ENCODE measurements at regions not wholly inside any gene's neighbourhood (a gene's known extent, or its start where the extent isn't known, plus 50 kb on each side); places are given as distances from the start of the nearest gene placed in this dataset.
"Not testable (repeated sequence)": the region's sequence is repeated elsewhere in the genome, so short reads cannot be mapped to it uniquely, and the experiment has no call there.

DNA sequence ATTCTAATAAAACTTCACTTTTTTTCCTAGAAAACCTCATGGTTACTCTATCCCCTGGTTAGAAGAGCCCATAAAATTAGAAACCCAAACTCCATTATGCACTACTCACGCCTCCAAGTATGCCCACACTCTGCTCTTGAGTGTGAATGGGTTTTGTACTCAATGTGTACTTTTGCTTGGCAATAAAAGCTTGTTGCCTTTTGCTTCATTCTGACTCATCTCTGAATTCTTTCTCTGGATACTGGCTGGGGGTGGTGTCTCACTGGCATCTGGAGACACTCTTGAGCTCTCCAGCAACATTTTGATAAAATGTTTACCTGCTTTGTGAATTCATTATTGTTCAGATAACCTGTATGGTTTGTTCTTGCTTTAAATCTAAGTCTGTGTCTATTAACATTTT lies 963.3 kb downstream of the TRAM1L1 start:
- DNase-seq, result no peak

GRCh38 chr4:116118221-116118620 lies 967.2 kb downstream of the TRAM1L1 start:
- no peak for DNase-seq

- DNase-seq, result not testable (repeated sequence)
Observed at GRCh38 chr4:116112861-116113260, 972.5 kb downstream of the TRAM1L1 start.

GRCh38 chr4:116110713-116111112 lies 974.7 kb downstream of the TRAM1L1 start:
- no peak for DNase-seq

DNA sequence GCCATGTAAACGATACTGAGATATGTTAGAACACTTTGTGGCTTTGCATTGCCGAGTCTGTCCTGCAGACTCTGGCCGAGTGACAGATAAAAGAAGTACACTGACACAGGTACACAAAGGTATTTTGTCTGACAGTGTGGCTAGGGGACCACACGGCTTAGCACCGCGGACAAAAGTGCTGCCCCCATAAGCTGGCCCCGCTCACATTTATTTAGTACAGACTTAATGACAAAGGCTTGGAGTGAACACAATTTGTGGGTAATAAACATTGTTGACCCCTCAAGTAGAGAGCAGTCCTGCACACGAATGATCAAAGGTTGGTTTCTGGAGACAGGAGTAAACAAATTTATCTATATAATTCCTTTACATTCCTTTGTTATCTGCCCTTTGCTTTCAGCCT lies 976.8 kb downstream of the TRAM1L1 start:
- DNase-seq, result no peak

DNA sequence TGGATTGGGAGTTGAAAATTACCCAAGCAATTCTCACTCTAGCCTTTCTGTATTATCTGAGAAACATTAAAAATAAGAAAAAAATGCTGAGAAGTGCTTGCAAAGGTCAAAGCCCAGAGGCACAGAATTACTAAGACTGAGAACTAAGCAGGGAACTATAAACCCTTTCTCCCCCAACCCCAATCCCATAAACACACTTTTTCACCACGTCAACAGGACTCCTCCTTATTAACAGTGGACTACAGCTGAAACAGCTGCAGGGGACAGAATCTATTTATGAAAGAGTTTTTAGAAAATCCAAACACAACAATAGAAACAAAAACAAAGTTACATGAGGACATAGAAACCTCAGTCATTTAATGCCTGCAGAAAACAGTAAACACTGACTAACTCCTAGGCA lies 984.1 kb downstream of the TRAM1L1 start:
- DNase-seq, result no peak

DNA sequence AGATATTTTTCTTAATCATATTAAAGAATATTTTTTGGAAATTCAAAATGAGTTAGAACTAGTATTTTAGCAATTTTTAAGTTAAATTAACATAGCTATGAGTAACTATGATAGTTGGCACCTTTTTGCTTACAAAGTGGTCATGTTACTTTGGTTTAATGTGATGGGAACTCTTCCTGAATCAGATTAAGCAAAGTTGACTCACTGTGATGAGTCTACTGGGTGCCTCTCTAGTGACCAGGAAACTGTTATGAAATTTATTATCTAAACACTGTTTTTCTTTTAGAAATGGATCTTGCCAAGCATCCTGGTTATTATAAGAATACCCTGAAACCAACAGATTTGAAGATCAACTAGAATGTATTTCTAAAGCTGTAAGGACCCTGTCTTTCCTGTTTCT lies 985.8 kb downstream of the TRAM1L1 start:
- no peak for DNase-seq

GRCh38 chr4:116097353-116097752 lies 983.9 kb upstream of the NDST4 start:
- DNase-seq, result not testable (repeated sequence)

DNA sequence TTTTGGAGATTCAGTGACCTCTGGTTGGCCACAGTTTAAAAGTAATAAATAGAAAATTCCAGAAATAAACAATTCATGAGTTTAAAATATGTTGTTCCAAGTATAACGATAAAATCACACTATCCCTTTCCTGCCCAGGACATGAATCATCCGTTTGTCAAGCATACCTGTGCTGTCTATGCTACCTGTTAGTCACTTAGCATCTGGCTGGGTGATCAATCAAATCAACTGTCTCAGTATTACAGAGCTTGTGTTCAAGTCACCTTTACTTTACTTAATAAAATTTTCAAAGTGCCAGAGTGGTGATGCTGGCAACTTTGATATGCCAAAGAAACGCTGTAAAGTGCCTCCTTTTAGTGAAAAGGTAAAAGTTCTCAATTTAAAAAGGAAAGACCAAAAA lies 979.5 kb upstream of the NDST4 start:
- no peak for DNase-seq

DNA sequence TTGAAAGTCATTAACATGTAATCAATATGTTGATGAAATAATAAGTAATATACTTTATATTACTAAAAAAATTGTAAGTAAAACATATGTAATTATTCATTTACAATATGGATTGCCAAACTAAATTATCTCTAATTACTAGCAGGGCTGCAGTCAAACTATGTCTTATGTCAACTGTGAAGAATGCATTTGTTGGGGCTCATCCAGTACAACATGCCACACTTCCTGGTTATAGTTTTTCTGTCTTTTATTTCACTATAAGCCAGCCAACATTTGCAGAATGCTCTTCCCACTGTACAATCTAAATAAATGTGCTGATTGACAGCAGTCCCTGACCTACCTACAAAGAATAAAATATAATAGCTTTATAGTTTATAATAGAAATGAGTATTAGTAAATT lies 975.4 kb upstream of the NDST4 start:
- DNase-seq, result no peak

DNA sequence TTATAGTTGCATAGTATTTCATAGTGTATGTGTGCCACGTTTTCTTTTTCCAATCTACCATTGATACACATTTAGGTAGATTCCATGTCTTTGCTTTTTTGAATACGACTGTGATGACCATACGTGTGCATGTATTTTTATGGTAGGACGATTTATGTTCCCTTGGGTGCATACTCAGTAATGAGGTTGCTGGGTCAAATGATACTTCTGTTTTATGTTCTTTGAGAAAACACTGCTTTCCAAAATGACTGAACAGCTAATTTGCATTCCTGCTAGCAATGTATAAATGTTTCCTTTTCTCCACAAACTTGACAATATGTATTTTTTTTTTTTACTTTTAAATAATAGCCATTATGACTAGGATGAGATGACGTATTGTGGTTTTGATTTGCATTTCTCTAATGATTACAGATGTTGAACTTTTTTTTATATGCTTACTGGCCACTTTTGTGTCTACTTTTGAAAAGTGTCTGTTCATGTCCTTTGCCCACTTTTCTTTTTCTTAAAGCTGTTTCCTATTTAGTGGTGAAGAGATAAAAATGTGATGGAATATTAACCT lies 969.5 kb upstream of the NDST4 start:
- no peak for DNase-seq

GRCh38 chr4:116073051-116073450 lies 959.6 kb upstream of the NDST4 start:
- DNase-seq, result no peak

DNA sequence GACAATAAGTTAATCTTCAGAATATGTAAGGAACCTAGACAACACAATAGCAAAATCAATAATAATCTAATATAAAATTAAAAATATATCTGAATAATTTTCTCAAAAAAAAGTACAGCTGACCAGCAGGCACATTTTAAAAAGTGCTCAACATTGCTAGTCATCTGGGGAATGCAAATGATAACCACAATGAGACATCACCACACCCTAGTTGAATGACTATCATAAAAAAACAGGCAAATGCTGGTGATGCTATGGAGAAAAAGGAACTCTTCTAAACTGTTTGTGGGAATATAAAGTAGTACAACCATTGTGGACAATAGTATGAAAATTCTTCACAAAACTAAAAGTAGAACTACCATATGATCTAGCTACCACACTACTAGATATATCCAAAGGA lies 956.9 kb upstream of the NDST4 start:
- DNase-seq, result no peak

DNA sequence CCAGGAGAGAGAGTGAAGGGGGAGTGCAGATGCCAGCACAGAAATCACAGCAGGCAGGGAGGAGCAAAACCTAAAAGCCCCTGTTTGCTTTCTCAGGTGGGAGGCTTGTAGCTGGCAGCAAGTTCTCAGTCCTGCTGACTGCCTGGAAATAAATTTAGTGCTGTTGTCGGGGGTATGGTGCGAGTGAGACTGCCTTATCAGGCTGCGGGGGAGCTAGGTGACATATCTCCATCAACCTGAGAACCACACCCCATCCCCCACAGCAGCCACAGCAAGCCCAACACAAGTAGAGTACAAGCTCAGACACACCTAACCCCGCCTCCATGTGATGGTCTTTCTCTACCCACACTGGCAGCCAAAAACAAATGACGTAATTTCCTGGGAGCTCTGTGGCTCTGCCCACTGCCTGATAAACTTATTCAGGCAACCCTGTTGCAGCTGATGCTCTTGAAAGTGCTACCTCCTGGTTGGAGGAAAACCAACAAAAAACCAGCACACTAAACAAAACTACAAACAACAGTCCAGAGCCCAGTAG lies 953.4 kb upstream of the NDST4 start:
- DNase-seq, result no peak

DNA sequence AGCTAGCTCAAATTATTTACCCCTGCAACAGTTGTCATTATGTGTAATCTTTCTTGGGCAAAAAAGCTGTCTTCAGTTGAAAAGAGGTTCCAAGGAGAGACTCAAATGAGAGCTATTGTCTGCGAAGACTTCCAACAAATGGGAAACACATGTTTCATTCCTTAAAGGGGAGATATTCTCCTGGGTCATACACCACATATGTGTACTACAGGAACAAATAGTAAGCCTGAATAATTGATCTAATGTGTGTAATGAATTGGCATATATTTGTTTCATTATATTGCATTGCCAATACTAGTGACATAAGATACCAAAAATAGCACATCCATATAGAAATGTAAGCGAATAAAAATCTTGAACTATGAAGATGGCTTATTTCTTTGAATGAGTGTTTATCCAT lies 950.9 kb upstream of the NDST4 start:
- no peak for DNase-seq

GRCh38 chr4:116059361-116059760 lies 945.9 kb upstream of the NDST4 start:
- DNase-seq, result no peak

- DNase-seq, result no peak
Observed at GRCh38 chr4:116058129-116058528, 944.7 kb upstream of the NDST4 start.

DNA sequence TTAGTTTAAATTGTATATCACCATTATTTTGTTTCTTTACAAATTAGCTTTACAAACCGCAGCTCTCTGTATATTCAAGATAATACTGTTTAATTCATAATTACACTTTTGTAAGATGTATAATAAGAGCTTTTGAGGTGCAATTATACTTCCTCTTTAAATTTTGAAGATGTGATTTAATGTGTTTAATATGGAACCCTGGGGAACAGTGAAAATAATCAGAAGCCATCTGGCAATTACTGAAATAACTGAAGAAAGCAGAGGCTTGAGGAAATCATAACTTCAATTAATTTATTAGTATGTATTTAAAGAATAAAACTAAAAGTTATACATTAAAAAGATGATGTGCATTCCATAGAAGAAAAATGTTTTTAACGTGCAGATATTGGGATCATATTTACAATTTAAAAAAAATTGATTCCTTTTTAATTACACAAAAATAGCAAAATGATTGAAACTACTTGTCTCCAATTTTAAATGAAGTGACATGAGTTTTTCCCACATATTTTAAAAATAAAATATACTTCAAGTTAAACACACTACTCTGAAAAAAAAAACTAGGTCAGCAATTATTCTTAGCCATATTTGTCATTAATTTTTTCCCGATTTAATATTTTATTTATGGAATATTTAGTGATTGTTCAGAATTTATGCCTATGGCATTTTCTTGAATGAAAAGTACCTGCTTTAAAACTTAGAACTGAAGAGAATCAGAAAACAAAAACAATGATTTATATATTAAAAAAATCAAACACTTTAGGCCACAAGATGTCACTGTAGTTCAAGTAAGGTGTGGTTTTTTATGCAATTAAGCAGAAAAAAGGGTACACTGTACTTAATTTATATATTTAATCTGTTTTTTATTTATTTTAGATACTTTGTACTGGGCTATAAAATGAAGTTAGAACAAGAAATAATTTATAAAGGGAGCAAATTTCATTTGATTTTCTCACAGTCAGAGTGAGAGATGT lies 942.7 kb upstream of the NDST4 start:
- DNase-seq, result no peak

- no peak for DNase-seq
Observed at GRCh38 chr4:116027311-116027710, 913.9 kb upstream of the NDST4 start.

- no peak for DNase-seq
Observed at GRCh38 chr4:116024954-116025708, 911.7 kb upstream of the NDST4 start.

- no peak for DNase-seq
Observed at GRCh38 chr4:116023049-116023448, 909.6 kb upstream of the NDST4 start.

- DNase-seq, result no peak
Observed at GRCh38 chr4:116020141-116020722, 906.8 kb upstream of the NDST4 start.

Measured in renal pelvis (tissue), 1 donor.